HEK293 (cell line): ENCODE measurements at regions not wholly inside any gene's neighbourhood (a gene's known extent, or its start where the extent isn't known, plus 50 kb on each side); places are given as distances from the start of the nearest gene placed in this dataset.

ENCODE experiments used
- CTCF ChIA-PET: fragments of 350-600 bp; formaldehyde crosslinking; extraction: SDS; loops from one replicate; lab custom pipeline; 2021; ENCODE audit warnings: antibody characterized with exemption; lab: Yijun Ruan, JAX
- POLR2A ChIA-PET: fragments of 300-600 bp; formaldehyde crosslinking; extraction: SDS; loops from one replicate; lab custom pipeline; 2020; ENCODE audit warnings: antibody characterized with exemption, inconsistent platforms; lab: Yijun Ruan, JAX
- H3K27ac ChIP-seq: fragments of 200-500 bp; sonication (Bioruptor generic); 2 replicates; pipeline ENCODE4 v1.5.1; 2014; ENCODE audit warnings: low read depth, low read length, control low read depth, inconsistent platforms; ENCODE audit errors: extremely low read depth
- H3K36me3 ChIP-seq, 2 experiments: fragments of 200-500 bp in 1 of 2; sonication (Bioruptor generic) in 1 of 2; 1 replicate in 1 of 2; 2 replicates in 1 of 2; pipeline ENCODE4 v1.5.1; 2014 to 2017; ENCODE audit warnings: inconsistent platforms in 2 of 2, low read length in 2 of 2; ENCODE audit not compliant: control insufficient read depth in 2 of 2, insufficient read depth in 1 of 2
- H3K4me1 ChIP-seq: fragments of 200-500 bp; sonication (Bioruptor generic); 2 replicates; pipeline ENCODE4 v1.5.1; 2014; ENCODE audit warnings: mild to moderate bottlenecking, low read length, inconsistent platforms; ENCODE audit not compliant: control insufficient read depth, insufficient read depth
- H3K4me3 ChIP-seq: 2 replicates; pipeline ENCODE4 v1.5.1; 2011; ENCODE audit warnings: low read depth, mild to moderate bottlenecking, control low read depth, low read length, moderate library complexity
- H3K9me3 ChIP-seq: fragments of 200-500 bp; sonication (Bioruptor generic); 2 replicates; pipeline ENCODE4 v1.5.1; 2014; ENCODE audit warnings: low read depth, low read length, inconsistent platforms; ENCODE audit not compliant: control insufficient read depth, insufficient read depth
- AEBP2 ChIP-seq: fragments of 450-650 bp; formaldehyde crosslinking; IDR thresholded peaks from 2 replicates; pipeline ENCODE4 v1.5.1; 2016; ENCODE audit warnings: missing biosample characterization, missing genetic modification characterization, borderline replicate concordance
- YY2 ChIP-seq: fragments of 450-650 bp; formaldehyde crosslinking; IDR thresholded peaks from 2 replicates; pipeline ENCODE4 v1.5.1; 2016; ENCODE audit warnings: missing biosample characterization, missing genetic modification characterization
- ZBTB17 ChIP-seq: fragments of 450-650 bp; formaldehyde crosslinking; IDR thresholded peaks from 2 replicates; pipeline ENCODE4 v1.5.1; 2016; ENCODE audit warnings: missing biosample characterization, missing genetic modification characterization
- ZBTB7A ChIP-seq: fragments of 450-650 bp; formaldehyde crosslinking; IDR thresholded peaks from 2 replicates; pipeline ENCODE4 v1.5.1; 2016; ENCODE audit warnings: low read depth, missing biosample characterization, missing genetic modification characterization
- ZBTB8A ChIP-seq: fragments of 450-650 bp; formaldehyde crosslinking; IDR thresholded peaks from 2 replicates; pipeline ENCODE4 v1.5.1; 2016; ENCODE audit warnings: missing biosample characterization, missing genetic modification characterization
- ZFP3 ChIP-seq: fragments of 450-650 bp; formaldehyde crosslinking; IDR thresholded peaks from 2 replicates; pipeline ENCODE4 v1.5.1; 2016; ENCODE audit warnings: low read depth, missing biosample characterization, missing genetic modification characterization
- ZNF184 ChIP-seq: fragments of 450-650 bp; IDR thresholded peaks from 2 replicates; pipeline ENCODE4 v1.5.1; 2018; ENCODE audit warnings: missing biosample characterization, mild to moderate bottlenecking, missing genetic modification characterization
- ZNF211 ChIP-seq: fragments of 450-650 bp; formaldehyde crosslinking; IDR thresholded peaks from 2 replicates; pipeline ENCODE4 v1.5.1; 2016; ENCODE audit warnings: low read depth, missing biosample characterization, missing genetic modification characterization
- ZNF266 ChIP-seq: fragments of 450-650 bp; formaldehyde crosslinking; IDR thresholded peaks from 2 replicates; pipeline ENCODE4 v1.5.1; 2016; ENCODE audit warnings: missing biosample characterization, missing genetic modification characterization, low read depth
- ZNF280C ChIP-seq: fragments of 450-650 bp; formaldehyde crosslinking; IDR thresholded peaks from 2 replicates; pipeline ENCODE4 v1.5.1; 2016; ENCODE audit warnings: missing biosample characterization, missing genetic modification characterization
- ZNF335 ChIP-seq: fragments of 450-650 bp; formaldehyde crosslinking; conservative IDR thresholded peaks from 2 replicates; pipeline ENCODE4 v1.5.1; 2016; ENCODE audit warnings: missing biosample characterization, missing genetic modification characterization
- ZNF362 ChIP-seq: fragments of 450-650 bp; formaldehyde crosslinking; IDR thresholded peaks from 2 replicates; pipeline ENCODE4 v1.5.1; 2016; ENCODE audit warnings: missing biosample characterization, missing genetic modification characterization
- ZNF391 ChIP-seq: fragments of 450-650 bp; formaldehyde crosslinking; IDR thresholded peaks from 2 replicates; pipeline ENCODE4 v1.5.1; 2016; ENCODE audit warnings: low read depth, missing biosample characterization, missing genetic modification characterization, borderline replicate concordance
- ZNF48 ChIP-seq: fragments of 450-650 bp; formaldehyde crosslinking; IDR thresholded peaks from 2 replicates; pipeline ENCODE4 v1.5.1; 2016; ENCODE audit warnings: missing biosample characterization, missing genetic modification characterization
- ZNF707 ChIP-seq: fragments of 450-650 bp; formaldehyde crosslinking; IDR thresholded peaks from 2 replicates; pipeline ENCODE4 v1.5.1; 2016; ENCODE audit warnings: missing biosample characterization, missing genetic modification characterization
- ZNF747 ChIP-seq: fragments of 450-650 bp; formaldehyde crosslinking; IDR thresholded peaks from 2 replicates; pipeline ENCODE4 v1.5.1; 2016; ENCODE audit warnings: missing biosample characterization, missing genetic modification characterization
- ZNF768 ChIP-seq: fragments of 450-650 bp; formaldehyde crosslinking; IDR thresholded peaks from 2 replicates; pipeline ENCODE4 v1.5.1; 2018; ENCODE audit warnings: missing biosample characterization, mild to moderate bottlenecking, missing genetic modification characterization

- no peak for TF ChIP-seq ZNF266 (tag by site-specific recombination)
- no peak for TF ChIP-seq ZNF768
- no peak for TF ChIP-seq ZNF280C (tag by site-specific recombination)
- TF ChIP-seq, all 188 proteins: peak for 0
- Histone ChIP-seq H3K4me1 (peaks cover 2% of the 10 kb centered on the region; the same call in 1 of the 2 replicates), H3K4me3 (no peak overlapping the region), H3K36me3 (no peaks in the 10 kb centered on the region), H3K9me3 (no peaks in the 10 kb centered on the region; the same call in 1 of the 2 replicates), H3K27ac (no peak overlapping the region)
- POLR2A ChIA-PET: no interaction called here
- CTCF ChIA-PET: interaction anchor here (0.7 kb wide), 1 partner anchor 136 kb away, joined by 3 read pairs; no protein-coding TSS in a partner anchor
Measured at GRCh38 chr16:74080311-74080710, 216.3 kb upstream of the PSMD7 start.

GRCh38 chr16:74079232-74079586, 217.4 kb upstream of the PSMD7 start:
- ChIA-PET CTCF (interaction anchor here (1.1 kb wide), 1 partner anchor 29 kb away, joined by 3 read pairs; no protein-coding TSS in a partner anchor), POLR2A (no interaction called here)
- Histone ChIP-seq H3K4me3 (no peak overlapping the region), H3K36me3 (no peaks in the 10 kb centered on the region), H3K9me3 (no peaks in the 10 kb centered on the region; the same call in 1 of the 2 replicates), H3K27ac (no peak overlapping the region), H3K4me1 (peaks cover 2% of the 10 kb centered on the region; the same call in 1 of the 2 replicates)
- TF ChIP-seq ZFP3 (tag by site-specific recombination): no peak
- no peak for TF ChIP-seq ZBTB7A (tag by site-specific recombination)
- TF ChIP-seq ZNF391 (tag by site-specific recombination): no peak
- TF ChIP-seq AEBP2 (tag by site-specific recombination): no peak
- TF ChIP-seq YY2: no peak
- TF ChIP-seq ZNF707 (tag by site-specific recombination): no peak
- TF ChIP-seq ZNF362 (tag by site-specific recombination): no peak
- TF ChIP-seq ZNF48 (tag by site-specific recombination): no peak
- TF ChIP-seq ZNF335 (tag by site-specific recombination): no peak
- TF ChIP-seq ZNF747 (tag by site-specific recombination): no peak
- TF ChIP-seq ZNF211: no peak
- no peak for TF ChIP-seq ZNF184 (tag by site-specific recombination)

- H3K9me3 ChIP-seq: no peaks in the 10 kb centered on the region; the same call in 1 of the 2 replicates
- ChIA-PET CTCF (interaction anchor here (1.1 kb wide), 1 partner anchor 29 kb away, joined by 3 read pairs; no protein-coding TSS in a partner anchor), POLR2A (no interaction called here)
- H3K4me3 ChIP-seq: no peak overlapping the region
- H3K4me1 ChIP-seq: peaks cover 2% of the 10 kb centered on the region; the same call in 1 of the 2 replicates
- no peaks in the 10 kb centered on the region for H3K36me3 ChIP-seq
- no peak for TF ChIP-seq ZBTB17 (tag by site-specific recombination)
- TF ChIP-seq ZBTB8A (tag by site-specific recombination): no peak
- no peak overlapping the region for H3K27ac ChIP-seq
Measured at GRCh38 chr16:74078511-74079231, 217.9 kb upstream of the PSMD7 start.
